Adrenal gland (tissue), 9 donors: ENCODE measurements at regions not wholly inside any gene's neighbourhood (a gene's known extent, or its start where the extent isn't known, plus 50 kb on each side); places are given as distances from the start of the nearest gene placed in this dataset.

Source experiments
- DNase-seq, 7 donors: peaks; one replicate each; pipeline ENCODE4 v3.0.0-alpha.2; 2019 to 2020
- H3K27ac ChIP-seq, 5 donors: fragments of 200-600 bp; sonication (generic) in 4 of 5; 1 replicate in 3 of 5; 2 replicates in 2 of 5; pipeline versions ENCODE4 v1.5.1 to v1.8.0; 2016 to 2020; ENCODE audit warnings: mild to moderate bottlenecking in 1 of 5
- H3K27me3 ChIP-seq: fragments of 200-600 bp; 2 replicates; pipeline ENCODE4 v1.8.0; 2021
- H3K36me3 ChIP-seq, 2 donors: fragments of 200-600 bp; replicated peaks in 1 of 2; 1 replicate in 1 of 2; 2 replicates in 1 of 2; pipeline versions ENCODE4 v1.5.1 to v1.8.0; 2018 to 2022
- H3K4me1 ChIP-seq, 2 donors: fragments of 200-600 bp; replicated peaks in 1 of 2; 1 replicate in 1 of 2; 2 replicates in 1 of 2; pipeline versions ENCODE4 v1.5.1 to v1.8.0; 2018 to 2021
- H3K4me3 ChIP-seq, 4 donors: fragments of 200-600 bp; sonication (generic) in 3 of 4; one replicate each; pipeline ENCODE4 v1.5.1; 2016 to 2018
- H3K9me3 ChIP-seq, 3 donors: fragments of 200-600 bp; sonication (generic) in 1 of 3; replicated peaks in 1 of 3; 1 replicate in 2 of 3; 2 replicates in 1 of 3; pipeline versions ENCODE4 v1.5.1 to v1.8.0; 2016 to 2021
- POLR2A ChIP-seq, 2 donors: fragments of 450-650 bp; IDR thresholded peaks; one replicate each; pipeline ENCODE4 v1.6.1; 2017; ENCODE audit warnings: antibody characterized with exemption in 2 of 2, mild to moderate bottlenecking in 2 of 2, moderate library complexity in 1 of 2
- WGBS, 4 donors: extraction: QIAGEN DNeasy Blood & Tissue Kit in 2 of 4; methylation state at CpG; one replicate each; pipeline versions ENCODE4 v1.1.5 to v1.1.7; 2013 to 2017; 5-methylcytosine and 5-hydroxymethylcytosine counted together
- intact Hi-C, 2 donors: fragments of 100-400 bp; cut with DNase I; formaldehyde crosslinking; loops; one replicate each; pipeline versions ENCODE4 v1.14.1 to v1.15.0; 2022 to 2023
- TF ChIP-seq, protein P1 (sequence below), 6 experiments: fragments of 450-650 bp in 4 of 6; fragments of 200-600 bp in 2 of 6; sonication (generic) in 1 of 6; IDR thresholded peaks; 1 replicate in 5 of 6; 2 replicates in 1 of 6; pipeline versions ENCODE4 v1.5.1 to v1.8.0; 2016 to 2021; ENCODE audit warnings: antibody characterized with exemption in 6 of 6, mild to moderate bottlenecking in 2 of 6, moderate library complexity in 1 of 6
- donor health status: healthy with polysubstance abuse.
- donor health status: Bipolar disorder and iron deficiency.
- donor health status: DM: yes; HTN: yes; CAD: no.
- donor health status: DM: no; HTN: no; CAD: no.
- donor health status: DM: no; HTN: no; CAD: no.

DNA sequence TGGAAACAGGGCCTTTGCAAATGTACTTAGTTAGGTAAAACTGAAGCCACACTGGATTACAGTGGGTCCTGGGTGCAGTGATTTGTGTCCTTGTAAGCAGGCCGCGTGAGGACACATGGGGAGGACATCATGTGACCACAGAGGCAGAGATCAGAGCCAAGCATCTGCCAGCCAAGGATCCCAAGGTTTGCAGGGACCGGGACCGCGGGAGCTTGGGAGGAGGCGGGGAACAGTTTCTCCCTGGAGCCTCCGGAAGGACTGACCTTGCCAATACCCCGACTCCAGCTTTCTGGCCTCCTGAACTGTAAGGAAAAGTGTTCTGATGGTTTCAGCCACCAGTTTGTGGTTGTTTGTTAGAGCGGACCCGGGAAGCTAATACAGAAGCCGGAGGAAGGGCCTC lies 500.9 kb downstream of the PREX1 start:
- no peaks in the 10 kb centered on the region for H3K9me3 ChIP-seq
- TF ChIP-seq, protein P1, sequence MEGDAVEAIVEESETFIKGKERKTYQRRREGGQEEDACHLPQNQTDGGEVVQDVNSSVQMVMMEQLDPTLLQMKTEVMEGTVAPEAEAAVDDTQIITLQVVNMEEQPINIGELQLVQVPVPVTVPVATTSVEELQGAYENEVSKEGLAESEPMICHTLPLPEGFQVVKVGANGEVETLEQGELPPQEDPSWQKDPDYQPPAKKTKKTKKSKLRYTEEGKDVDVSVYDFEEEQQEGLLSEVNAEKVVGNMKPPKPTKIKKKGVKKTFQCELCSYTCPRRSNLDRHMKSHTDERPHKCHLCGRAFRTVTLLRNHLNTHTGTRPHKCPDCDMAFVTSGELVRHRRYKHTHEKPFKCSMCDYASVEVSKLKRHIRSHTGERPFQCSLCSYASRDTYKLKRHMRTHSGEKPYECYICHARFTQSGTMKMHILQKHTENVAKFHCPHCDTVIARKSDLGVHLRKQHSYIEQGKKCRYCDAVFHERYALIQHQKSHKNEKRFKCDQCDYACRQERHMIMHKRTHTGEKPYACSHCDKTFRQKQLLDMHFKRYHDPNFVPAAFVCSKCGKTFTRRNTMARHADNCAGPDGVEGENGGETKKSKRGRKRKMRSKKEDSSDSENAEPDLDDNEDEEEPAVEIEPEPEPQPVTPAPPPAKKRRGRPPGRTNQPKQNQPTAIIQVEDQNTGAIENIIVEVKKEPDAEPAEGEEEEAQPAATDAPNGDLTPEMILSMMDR (IDR thresholded peaks at IDR 0.05): no peak
- no peak for TF ChIP-seq POLR2A (IDR thresholded peaks at IDR 0.05)
- no peaks in the 10 kb centered on the region for H3K36me3 ChIP-seq
- 36 to 49% (median 44%) methylated on average over 6 to 11 of the region's 11 CpGs for WGBS, 4 donors
- H3K4me3 ChIP-seq: no peak overlapping the region
- H3K27me3 ChIP-seq: no peaks in the 10 kb centered on the region
- H3K27ac ChIP-seq: peak overlapping the region in 2 of 5 donors; percentile 12 to 65
- DNase-seq: peak; percentile 43 to 92 (median 82)
- intact Hi-C loops: no loop called here
- peaks cover 0 to 13% of the 10 kb centered on the region in 2 donors for H3K4me1 ChIP-seq

DNA sequence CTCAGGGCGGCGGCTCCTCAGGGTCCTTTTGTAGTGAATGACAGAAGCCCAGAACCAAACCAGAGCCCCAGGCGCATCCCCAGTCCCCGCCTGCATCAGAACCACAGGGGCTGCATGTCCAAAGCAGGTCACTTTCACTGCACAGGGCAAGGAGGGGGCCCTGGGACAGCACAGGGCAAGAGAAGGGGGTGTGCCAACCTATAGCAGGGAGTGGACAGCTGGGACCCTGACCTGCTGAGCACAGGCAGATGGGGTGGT lies 501.4 kb downstream of the PREX1 start:
- Histone ChIP-seq H3K27me3 (no peaks in the 10 kb centered on the region), H3K9me3 (no peaks in the 10 kb centered on the region), H3K27ac (peak overlapping the region in 1 of 5 donors; percentile 3), H3K4me3 (no peak overlapping the region), H3K36me3 (no peaks in the 10 kb centered on the region), H3K4me1 (peaks cover 0 to 13% of the 10 kb centered on the region in 2 donors)
- intact Hi-C loops: no loop called here
- no peak for DNase-seq
- TF ChIP-seq, protein P1 (IDR thresholded peaks at IDR 0.05): no peak
- TF ChIP-seq POLR2A (IDR thresholded peaks at IDR 0.05): no peak
- 92 to 100% (median 97%) methylated on average over 4 of the region's 4 CpGs; no CpG with 5 or more reads in 1 of the 4 donors for WGBS, 4 donors

DNA sequence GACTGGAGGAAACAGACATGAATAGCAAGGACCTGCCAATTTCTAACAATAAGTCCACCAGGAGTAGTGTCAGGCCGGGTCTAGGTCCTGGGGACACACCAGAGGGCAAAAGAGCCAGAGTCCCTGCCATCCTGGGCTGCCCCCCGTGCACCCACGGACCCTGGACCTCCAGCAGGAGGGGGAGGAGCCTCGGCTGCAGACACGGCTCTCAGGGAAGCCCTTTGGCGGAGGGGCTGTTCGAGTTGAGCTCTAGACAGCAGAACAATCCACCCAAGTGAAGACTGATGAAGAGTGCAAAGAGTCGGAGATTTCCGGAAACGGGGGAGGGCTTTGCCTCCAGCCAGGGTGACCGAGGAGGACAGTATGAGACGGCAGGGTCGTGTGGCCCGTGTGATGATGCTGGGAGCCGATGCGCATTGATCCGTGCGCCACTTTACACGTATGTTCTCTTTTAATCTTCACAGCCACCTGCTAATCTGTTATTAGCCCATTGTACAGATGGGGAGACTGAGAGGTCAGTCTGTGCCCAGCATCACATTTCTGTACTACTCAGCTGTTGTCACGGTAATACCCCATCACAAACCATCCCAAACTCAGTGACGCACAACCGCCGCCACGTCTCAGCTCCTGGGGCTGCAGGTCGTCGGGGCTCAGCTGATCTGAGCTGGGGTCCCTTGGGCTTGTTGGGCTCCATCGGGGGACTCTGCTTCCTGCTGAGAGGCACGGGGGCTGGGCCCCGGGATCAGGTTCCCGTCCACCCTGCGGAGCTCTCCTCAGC lies 502.0 kb downstream of the PREX1 start:
- H3K4me1 ChIP-seq: peaks cover 0 to 13% of the 10 kb centered on the region in 2 donors
- H3K27me3 ChIP-seq: no peaks in the 10 kb centered on the region
- no peak for TF ChIP-seq POLR2A (IDR thresholded peaks at IDR 0.05)
- TF ChIP-seq, protein P1 (IDR thresholded peaks at IDR 0.05): no peak
- no peaks in the 10 kb centered on the region for H3K36me3 ChIP-seq
- H3K4me3 ChIP-seq: no peak overlapping the region
- intact Hi-C loops: no loop called here
- H3K9me3 ChIP-seq: no peaks in the 10 kb centered on the region
- no peak for DNase-seq
- WGBS, 4 donors: 90 to 95% (median 91%) methylated on average over 24 to 31 of the region's 31 CpGs
- no peak overlapping the region for H3K27ac ChIP-seq

DNA sequence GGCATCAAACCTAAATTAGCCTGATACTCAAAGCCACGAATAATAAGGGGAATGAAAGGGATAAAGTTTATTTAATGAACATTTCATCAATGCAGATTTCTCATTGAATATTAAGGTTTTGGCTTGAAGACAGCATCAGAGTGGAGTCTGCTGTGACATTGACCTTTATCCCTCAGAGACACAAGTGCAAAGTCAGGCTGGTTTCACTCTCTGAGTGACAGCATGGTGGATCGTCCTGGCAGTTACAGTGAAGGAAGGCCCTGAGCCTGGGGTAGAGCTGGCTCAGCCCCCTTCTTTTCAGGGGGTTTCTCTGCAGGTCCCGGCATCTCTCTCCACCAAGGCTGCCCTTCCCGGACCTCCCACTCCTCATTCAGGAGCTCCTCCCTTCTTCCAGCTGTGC lies 503.1 kb downstream of the PREX1 start:
- intact Hi-C loops: no loop called here
- TF ChIP-seq, protein P1 (IDR thresholded peaks at IDR 0.05): no peak
- TF ChIP-seq POLR2A (IDR thresholded peaks at IDR 0.05): no peak
- no peak overlapping the region for H3K4me3 ChIP-seq
- no peaks in the 10 kb centered on the region for H3K9me3 ChIP-seq
- H3K36me3 ChIP-seq: no peaks in the 10 kb centered on the region
- no peak overlapping the region for H3K27ac ChIP-seq
- no peaks in the 10 kb centered on the region for H3K27me3 ChIP-seq
- WGBS, 4 donors: 56 to 69% (median 64%) methylated on average over 4 of the region's 4 CpGs
- no peak for DNase-seq
- H3K4me1 ChIP-seq: peaks cover 0 to 13% of the 10 kb centered on the region in 2 donors
